K562 (cell line): ENCODE measurements at regions not wholly inside any gene's neighbourhood (a gene's known extent, or its start where the extent isn't known, plus 50 kb on each side); places are given as distances from the start of the nearest gene placed in this dataset.
"Not testable (repeated sequence)": the region's sequence is repeated elsewhere in the genome, so short reads cannot be mapped to it uniquely, and the experiment has no call there.

Experiments used
- ATAC-seq: fragments of 200-7000 bp; cut with Tn5 transposase; 3 replicates; pipeline ENCODE4 v1.9.1; 2020; ENCODE audit warnings: moderate library complexity
- BruUV-seq: library from RNA; stranded (reverse); fragments of 400-500 nt; replicated peaks from 2 replicates; lab custom pipeline; 2021; lab: Mats Ljungman, UMichigan
- CTCF ChIA-PET: fragments of 300-600 bp; formaldehyde crosslinking; extraction: SDS; loops from one replicate; lab custom pipeline; 2021; ENCODE audit warnings: low intra/inter-chr PET ratio; lab: Yijun Ruan, JAX
- POLR2A ChIA-PET: fragments of 300-600, 350-650 bp; sonication (Branson Sonifier 250); formaldehyde crosslinking; extraction: SDS; loops from one replicate; lab custom pipeline; 2021; ENCODE audit warnings: antibody characterized with exemption, inconsistent platforms; lab: Yijun Ruan, JAX
- DNase-seq, 4 experiments: peaks; one replicate each; pipeline versions ENCODE4 v3.0.0 to v3.0.0-alpha.2; 2011 to 2018; ENCODE audit warnings: low spot score in 3 of 4, mixed read lengths in 3 of 4; ENCODE audit errors: extremely low read depth in 1 of 4
- FAIRE-seq: peaks from 2 replicates; lab custom pipeline; 2011; peaks lifted over from hg19 to GRCh38; lab: Jason Lieb, UNC
- H2AFZ ChIP-seq: 2 replicates; pipeline ENCODE4 v1.6.0; 2011; ENCODE audit warnings: low read depth, low read length, control low read depth, inconsistent platforms
- H3K27ac ChIP-seq: fragments of 200-600 bp; 3 replicates; pipeline ENCODE4 v1.8.0; 2011; ENCODE audit warnings: low read depth, mild to moderate bottlenecking, control low read depth, inconsistent platforms, low read length, moderate library complexity, mixed read lengths; ENCODE audit errors: extremely low read depth
- H3K27me3 ChIP-seq, 2 experiments: fragments of 300-600 bp in 1 of 2; 2 replicates in 1 of 2; 3 replicates in 1 of 2; pipeline versions ENCODE4 v1.6.0 to v1.8.0; 2011; ENCODE audit warnings: inconsistent platforms in 2 of 2, low read length in 2 of 2, mild to moderate bottlenecking in 1 of 2, mixed read lengths in 1 of 2, moderate library complexity in 1 of 2; ENCODE audit not compliant: control insufficient read depth in 2 of 2, insufficient read depth in 2 of 2
- H3K36me3 ChIP-seq: fragments of 300-600 bp; 3 replicates; pipeline ENCODE4 v1.8.0; 2011; ENCODE audit warnings: mild to moderate bottlenecking, low read length, inconsistent platforms; ENCODE audit not compliant: control insufficient read depth, insufficient read depth
- H3K4me1 ChIP-seq, 2 experiments: fragments of 200-600 bp in 1 of 2; replicated peaks in 1 of 2; 2 replicates in 1 of 2; 3 replicates in 1 of 2; pipeline versions ENCODE4 v1.5.1 to v1.8.0; 2011; ENCODE audit warnings: inconsistent platforms in 2 of 2, low read length in 2 of 2, mild to moderate bottlenecking in 1 of 2, mixed read lengths in 1 of 2, moderate library complexity in 1 of 2; ENCODE audit not compliant: control insufficient read depth in 2 of 2, insufficient read depth in 2 of 2
- H3K4me2 ChIP-seq: 2 replicates; pipeline ENCODE4 v1.6.1; 2011; ENCODE audit warnings: low read length, control low read depth, inconsistent platforms, mixed read lengths; ENCODE audit not compliant: insufficient read depth
- H3K4me3 ChIP-seq: fragments of 200-600 bp; sonication (generic), shearing (Covaris generic); 2 replicates; pipeline ENCODE4 v1.5.1; 2016; ENCODE audit warnings: control low read depth, inconsistent platforms
- H3K79me2 ChIP-seq: fragments of 200-600 bp; 3 replicates; pipeline ENCODE4 v1.8.0; 2011; ENCODE audit warnings: low read length, inconsistent platforms; ENCODE audit not compliant: control insufficient read depth, insufficient read depth
- H3K9ac ChIP-seq, 2 experiments: 2 replicates each; pipeline versions ENCODE4 v1.6.0 to v1.6.1; 2011; ENCODE audit warnings: low read depth in 2 of 2, low read length in 2 of 2, control low read depth in 1 of 2, inconsistent platforms in 1 of 2, mild to moderate bottlenecking in 1 of 2, mixed read lengths in 1 of 2; ENCODE audit not compliant: insufficient read depth in 1 of 2
- H3K9me1 ChIP-seq: one replicate; pipeline ENCODE4 v1.6.0; 2011; ENCODE audit warnings: inconsistent platforms, mild to moderate bottlenecking, low read length, moderate library complexity; ENCODE audit not compliant: control insufficient read depth, insufficient read depth
- H3K9me3 ChIP-seq: replicated peaks from 2 replicates; pipeline ENCODE4 v1.5.1; 2011; ENCODE audit warnings: low read depth, low read length, inconsistent platforms; ENCODE audit not compliant: control insufficient read depth, insufficient read depth
- H4K20me1 ChIP-seq: replicated peaks from 2 replicates; pipeline ENCODE4 v1.6.1; 2011; ENCODE audit warnings: low read length, inconsistent platforms, mixed read lengths; ENCODE audit not compliant: control insufficient read depth, insufficient read depth
- BRD9 ChIP-seq: fragments of 450-650 bp; IDR thresholded peaks from 2 replicates; pipeline ENCODE4 v1.6.1; 2018; ENCODE audit warnings: low read depth; ENCODE audit not compliant: partially characterized antibody
- ILF3 ChIP-seq: fragments of 450-650 bp; IDR thresholded peaks from 2 replicates; pipeline ENCODE4 v1.6.1; 2018; ENCODE audit warnings: antibody characterized with exemption, mild to moderate bottlenecking, moderate library complexity, borderline replicate concordance
- JUND ChIP-seq, 2 experiments: IDR thresholded peaks; 2 replicates in 1 of 2; 3 replicates in 1 of 2; pipeline ENCODE4 v1.6.1; 2011; ENCODE audit warnings: borderline replicate concordance in 2 of 2, low read depth in 2 of 2, low read length in 2 of 2, improper control_type of control experiment in 1 of 2, missing biosample characterization in 1 of 2, missing genetic modification characterization in 1 of 2, missing genetic modification reagents in 1 of 2
- KDM2B ChIP-seq: fragments of 250-450 bp; sonication (Bioruptor Pico); IDR thresholded peaks from 2 replicates; pipeline ENCODE4 v1.8.0; 2021; ENCODE audit warnings: mild to moderate bottlenecking, moderate library complexity
- NFRKB ChIP-seq: fragments of 450-650 bp; IDR thresholded peaks from 2 replicates; pipeline ENCODE4 v1.6.1; 2016; ENCODE audit warnings: low read depth
- NRF1 ChIP-seq, 2 experiments: fragments of 450-650 bp; IDR thresholded peaks in 1 of 2; conservative IDR thresholded peaks in 1 of 2; 2 replicates each; pipeline ENCODE4 v1.6.1; 2014; ENCODE audit warnings: mild to moderate bottlenecking in 2 of 2
- PML ChIP-seq: IDR thresholded peaks from 2 replicates; pipeline ENCODE4 v1.6.1; 2012; ENCODE audit warnings: low read length, inconsistent platforms
- POLR2B ChIP-seq: fragments of 450-650 bp; IDR thresholded peaks from 2 replicates; pipeline ENCODE4 v1.6.1; 2018; ENCODE audit warnings: low read depth; ENCODE audit not compliant: partially characterized antibody
- POLR2G ChIP-seq: fragments of 200-400 bp; formaldehyde crosslinking; IDR thresholded peaks from 2 replicates; pipeline ENCODE4 v1.6.1; 2017; ENCODE audit warnings: low read depth, mild to moderate bottlenecking, antibody characterized with exemption, low read length, moderate library complexity
- POLR2H ChIP-seq: IDR thresholded peaks from 2 replicates; pipeline ENCODE4 v1.6.1; 2016; ENCODE audit warnings: missing genetic modification characterization, low read depth, mild to moderate bottlenecking, control low read depth, missing compliant biosample characterization, moderate library complexity
- TBP ChIP-seq: optimal IDR thresholded peaks from 2 replicates; pipeline ENCODE3; 2011; ENCODE audit warnings: low read depth, low read length, improper control_type of control experiment
- TRIM28 ChIP-seq: fragments of 450-650 bp; IDR thresholded peaks from 2 replicates; pipeline ENCODE4 v1.6.1; 2017
- YY1 ChIP-seq, 3 experiments: IDR thresholded peaks; 2 replicates each; pipeline ENCODE4 v1.6.1; 2011; ENCODE audit warnings: low read length in 2 of 3, mild to moderate bottlenecking in 2 of 3, moderate library complexity in 2 of 3, borderline replicate concordance in 1 of 3, control low read depth in 1 of 3, low read depth in 1 of 3; ENCODE audit not compliant: insufficient read depth in 3 of 3, insufficient replicate concordance in 2 of 3, control insufficient read depth in 1 of 3, insufficient read length in 1 of 3; ENCODE audit errors: extremely low read depth in 1 of 3
- WGBS: fragments of 100-300 bp; shearing (Covaris generic); methylation state at CpG from one replicate; pipeline ENCODE4 v1.1.6; 2016; ENCODE audit warnings: low coverage, mixed read lengths; ENCODE audit not compliant: insufficient coverage; ENCODE audit errors: missing lambda C conversion rate; 5-methylcytosine and 5-hydroxymethylcytosine counted together
- in situ Hi-C: fragments of 300-500 bp; cut with MboI; formaldehyde crosslinking; loops from 4 replicates; pipeline ENCODE4 v1.15.0; 2018; ENCODE audit warnings: inconsistent platforms, mixed read lengths
- intact Hi-C: fragments of 100-400 bp; cut with micrococcal nuclease; formaldehyde crosslinking; loops from 2 replicates; pipeline ENCODE4 v1.14.2; 2022
- TF ChIP-seq, protein P1 (sequence below), 2 experiments: fragments of 450-650 bp; conservative IDR thresholded peaks; 2 replicates each; pipeline ENCODE4 v1.6.1; 2017; ENCODE audit warnings: mild to moderate bottlenecking in 2 of 2, moderate library complexity in 2 of 2
- TF ChIP-seq, protein P2 (sequence below): sonication (generic); formaldehyde crosslinking; IDR thresholded peaks from 2 replicates; pipeline ENCODE4 v1.8.1; 2023; ENCODE audit warnings: mild to moderate bottlenecking, missing genetic modification reagents

GRCh38 chr15:34488973-34489959 is 51.7 kb upstream of the GOLGA8A start:
- in situ Hi-C loops; H3K9me1 ChIP-seq; H3K79me2 ChIP-seq; H4K20me1 ChIP-seq; H3K9me3 ChIP-seq; intact Hi-C loops; BruUV-seq; H3K36me3 ChIP-seq; H3K27me3 ChIP-seq; H3K4me1 ChIP-seq; TF ChIP-seq JUND (IDR thresholded peaks at IDR 0.05; ENCODE audit: borderline replicate concordance, low read depth, low read length): not testable (repeated sequence)
- FAIRE-seq = peak; percentile 98
- peak overlapping the region; percentile 93 for H3K4me2 ChIP-seq
- peak overlapping the region; percentile 52 for H3K4me3 ChIP-seq
- peak overlapping the region; percentile 87 to 88 for H3K9ac ChIP-seq
- peak overlapping the region; percentile 88 for H3K27ac ChIP-seq
- DNase-seq = peak; percentile 60 to 90 (median 64)
- ATAC-seq = peak; percentile 100
- ChIA-PET POLR2A (interaction anchor here (0.8 to 1.0 kb wide), 5 partner anchors 11 to 260 kb away, joined by 3 to 4 read pairs (median 3); no protein-coding TSS in a partner anchor), CTCF (interaction anchor here (0.7 kb wide), 1 partner anchor 1926 kb away, joined by 3 read pairs; no protein-coding TSS in a partner anchor)
- H2AFZ ChIP-seq = peak overlapping the region; percentile 100
- 21% methylated on average over 22 of the region's 37 CpGs for WGBS
- TF ChIP-seq TRIM28 (0 out of 2 replicates have a peak, but pooled peaks have one; percentile 14), PML (0 out of 2 replicates have a peak, but pooled peaks have one; percentile 33), JUND (tag; IDR thresholded peaks at IDR 0.05; ENCODE audit: borderline replicate concordance, low read depth, low read length) (0 out of 3 replicates have a peak, but pooled peaks have one; percentile 14), ILF3 (peak; percentile 86; the same call in 1 of the 2 replicates), NRF1 (conservative IDR thresholded peaks at IDR 0.05 in 1 of 2, IDR thresholded peaks at IDR 0.05 in 1 of 2) (peak; percentile 49 to 56; a peak in 3 of 4 replicates), POLR2H (tag) (peak; percentile 71), BRD9 (peak; percentile 32), YY1 (IDR thresholded peaks at IDR 0.05; ENCODE audit: borderline replicate concordance in 1 of 3, control insufficient read depth in 1 of 3, extremely low read depth in 1 of 3, insufficient read depth in 3 of 3, insufficient read length in 1 of 3, insufficient replicate concordance in 2 of 3, low read depth in 1 of 3, low read length in 2 of 3) (peak; percentile 52 to 92 (median 72)), NFRKB (peak; percentile 94), KDM2B (peak; percentile 32; the same call in 1 of the 2 replicates), POLR2G (peak; percentile 50; the same call in 1 of the 2 replicates), POLR2B (peak; percentile 70), TBP (peak; percentile 30)
- TF ChIP-seq, protein P1, sequence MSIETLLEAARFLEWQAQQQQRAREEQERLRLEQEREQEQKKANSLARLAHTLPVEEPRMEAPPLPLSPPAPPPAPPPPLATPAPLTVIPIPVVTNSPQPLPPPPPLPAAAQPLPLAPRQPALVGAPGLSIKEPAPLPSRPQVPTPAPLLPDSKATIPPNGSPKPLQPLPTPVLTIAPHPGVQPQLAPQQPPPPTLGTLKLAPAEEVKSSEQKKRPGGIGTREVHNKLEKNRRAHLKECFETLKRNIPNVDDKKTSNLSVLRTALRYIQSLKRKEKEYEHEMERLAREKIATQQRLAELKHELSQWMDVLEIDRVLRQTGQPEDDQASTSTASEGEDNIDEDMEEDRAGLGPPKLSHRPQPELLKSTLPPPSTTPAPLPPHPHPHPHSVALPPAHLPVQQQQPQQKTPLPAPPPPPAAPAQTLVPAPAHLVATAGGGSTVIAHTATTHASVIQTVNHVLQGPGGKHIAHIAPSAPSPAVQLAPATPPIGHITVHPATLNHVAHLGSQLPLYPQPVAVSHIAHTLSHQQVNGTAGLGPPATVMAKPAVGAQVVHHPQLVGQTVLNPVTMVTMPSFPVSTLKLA (conservative IDR thresholded peaks at IDR 0.05) = 0 out of 4 replicates have a peak, but pooled peaks of 1 of the 2 experiments have one; percentile 28
- TF ChIP-seq, protein P2, sequence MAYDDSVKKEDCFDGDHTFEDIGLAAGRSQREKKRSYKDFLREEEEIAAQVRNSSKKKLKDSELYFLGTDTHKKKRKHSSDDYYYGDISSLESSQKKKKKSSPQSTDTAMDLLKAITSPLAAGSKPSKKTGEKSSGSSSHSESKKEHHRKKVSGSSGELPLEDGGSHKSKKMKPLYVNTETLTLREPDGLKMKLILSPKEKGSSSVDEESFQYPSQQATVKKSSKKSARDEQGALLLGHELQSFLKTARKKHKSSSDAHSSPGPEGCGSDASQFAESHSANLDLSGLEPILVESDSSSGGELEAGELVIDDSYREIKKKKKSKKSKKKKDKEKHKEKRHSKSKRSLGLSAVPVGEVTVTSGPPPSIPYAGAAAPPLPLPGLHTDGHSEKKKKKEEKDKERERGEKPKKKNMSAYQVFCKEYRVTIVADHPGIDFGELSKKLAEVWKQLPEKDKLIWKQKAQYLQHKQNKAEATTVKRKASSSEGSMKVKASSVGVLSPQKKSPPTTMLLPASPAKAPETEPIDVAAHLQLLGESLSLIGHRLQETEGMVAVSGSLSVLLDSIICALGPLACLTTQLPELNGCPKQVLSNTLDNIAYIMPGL (CRISPR knock-in tag) = peak; percentile 64; the same call in 1 of the 2 replicates
